ENCODE measurements at regions not wholly inside any gene's neighbourhood (a gene's known extent, or its start where the extent isn't known, plus 50 kb on each side); places are given as distances from the start of the nearest gene placed in this dataset.

- no peak overlapping the region for H3K27ac ChIP-seq (ENCODE audit: low read depth, low read length, poor library complexity, severe bottlenecking)
- peaks cover 41% of the 10 kb centered on the region for H3K9me3 ChIP-seq (ENCODE audit: low read depth, low read length, poor library complexity, severe bottlenecking)
- H3K27me3 ChIP-seq (replicated peaks; ENCODE audit: insufficient read depth, low read depth, low read length, poor library complexity), result no peaks in the 10 kb centered on the region
- H3K36me3 ChIP-seq (ENCODE audit: insufficient read depth, low read length, poor library complexity, severe bottlenecking), result no peaks in the 10 kb centered on the region
- CTCF ChIA-PET, result no interaction called here
- POLR2A ChIA-PET (ENCODE audit: low non-redundant PET), result no interaction called here
- TF ChIP-seq EZH2 (IDR thresholded peaks at IDR 0.05; ENCODE audit: borderline replicate concordance, low read depth, low read length, poor library complexity, severe bottlenecking) (no peak), CTCF (conservative IDR thresholded peaks at IDR 0.05; ENCODE audit: low read depth, low read length) (no peak)
- BruUV-seq (replicated peaks), result no TSS peak
- intact Hi-C loops (cut with micrococcal nuclease; ENCODE audit: unreplicated experiment), result no loop called here
- H3K4me3 ChIP-seq (ENCODE audit: low read depth, low read length, poor library complexity, severe bottlenecking), result no peak overlapping the region
- no peak for DNase-seq (ENCODE audit: low spot score)
- H3K4me1 ChIP-seq (ENCODE audit: insufficient read depth, low read length, poor library complexity, severe bottlenecking), result no peaks in the 10 kb centered on the region
These were observed 1127.4 kb downstream of the EFNA5 start for GRCh38 chr5:106543330-106543729.

GRCh38 chr5:106530150-106530549, 1140.6 kb downstream of the EFNA5 start:
- H3K9me3 ChIP-seq (ENCODE audit: low read depth, low read length, poor library complexity, severe bottlenecking), result no peaks in the 10 kb centered on the region
- BruUV-seq (replicated peaks), result no TSS peak
- H3K4me3 ChIP-seq (ENCODE audit: low read depth, low read length, poor library complexity, severe bottlenecking), result no peak overlapping the region
- DNase-seq (ENCODE audit: low spot score), result no peak
- CTCF ChIA-PET, result no interaction called here
- no peak overlapping the region for H3K27ac ChIP-seq (ENCODE audit: low read depth, low read length, poor library complexity, severe bottlenecking)
- no peaks in the 10 kb centered on the region for H3K27me3 ChIP-seq (replicated peaks; ENCODE audit: insufficient read depth, low read depth, low read length, poor library complexity)
- POLR2A ChIA-PET (ENCODE audit: low non-redundant PET), result no interaction called here
- no peak for TF ChIP-seq CTCF (conservative IDR thresholded peaks at IDR 0.05; ENCODE audit: low read depth, low read length)
- no peaks in the 10 kb centered on the region for H3K4me1 ChIP-seq (ENCODE audit: insufficient read depth, low read length, poor library complexity, severe bottlenecking)
- no peaks in the 10 kb centered on the region for H3K36me3 ChIP-seq (ENCODE audit: insufficient read depth, low read length, poor library complexity, severe bottlenecking)
- intact Hi-C loops (cut with micrococcal nuclease; ENCODE audit: unreplicated experiment), result no loop called here

GRCh38 chr5:106525438-106525837, 1145.3 kb downstream of the EFNA5 start:
- POLR2A ChIA-PET (ENCODE audit: low non-redundant PET), result no interaction called here

More at GRCh38 chr5:106525438-106525837, 1145.3 kb downstream of the EFNA5 start:
- Histone ChIP-seq H3K9me3 (ENCODE audit: low read depth, low read length, poor library complexity, severe bottlenecking) (no peaks in the 10 kb centered on the region), H3K36me3 (ENCODE audit: insufficient read depth, low read length, poor library complexity, severe bottlenecking) (no peaks in the 10 kb centered on the region), H3K27me3 (replicated peaks; ENCODE audit: insufficient read depth, low read depth, low read length, poor library complexity) (no peaks in the 10 kb centered on the region), H3K4me3 (ENCODE audit: low read depth, low read length, poor library complexity, severe bottlenecking) (no peak overlapping the region), H3K27ac (ENCODE audit: low read depth, low read length, poor library complexity, severe bottlenecking) (no peak overlapping the region), H3K4me1 (ENCODE audit: insufficient read depth, low read length, poor library complexity, severe bottlenecking) (peaks cover 6% of the 10 kb centered on the region)
- BruUV-seq (replicated peaks), result no TSS peak
- TF ChIP-seq CTCF (conservative IDR thresholded peaks at IDR 0.05; ENCODE audit: low read depth, low read length) (no peak), EZH2 (IDR thresholded peaks at IDR 0.05; ENCODE audit: borderline replicate concordance, low read depth, low read length, poor library complexity, severe bottlenecking) (no peak)
- intact Hi-C loops (cut with micrococcal nuclease; ENCODE audit: unreplicated experiment), result no loop called here
- no peak for DNase-seq (ENCODE audit: low spot score)
- CTCF ChIA-PET, result no interaction called here

All from A673 (cell line).